Testis (tissue), 2 donors: ENCODE measurements at regions not wholly inside any gene's neighbourhood (a gene's known extent, or its start where the extent isn't known, plus 50 kb on each side); places are given as distances from the start of the nearest gene placed in this dataset.

ENCODE experiments used
- CTCF ChIP-seq, 3 experiments: fragments of 450-650 bp in 2 of 3; fragments of 200-600 bp in 1 of 3; sonication (generic) in 1 of 3; IDR thresholded peaks; one replicate each; pipeline ENCODE4 v1.5.1; 2016 to 2019; ENCODE audit warnings: antibody characterized with exemption in 3 of 3, mild to moderate bottlenecking in 2 of 3, moderate library complexity in 1 of 3
- POLR2A ChIP-seq: fragments of 450-650 bp; IDR thresholded peaks from one replicate; pipeline ENCODE4 v1.6.1; 2017; ENCODE audit warnings: antibody characterized with exemption, mild to moderate bottlenecking, moderate library complexity

- TF ChIP-seq POLR2A (no peak), CTCF (IDR thresholded peaks at IDR 0.05) (no peak)
These were observed 592.6 kb downstream of the PRELID2 start for GRCh38 chr5:145242551-145242950.
